GM21717 (cell line): ENCODE measurements at regions not wholly inside any gene's neighbourhood (a gene's known extent, or its start where the extent isn't known, plus 50 kb on each side); places are given as distances from the start of the nearest gene placed in this dataset.
A peak's percentile ranks its signal among the peaks of the same experiment; 100 is the strongest.

Source experiments
- ATAC-seq: cut with Tn5 transposase; IDR thresholded peaks from one replicate; pipeline ENCODE4 v1.9.1; 2021; ENCODE audit warnings: mild to moderate bottlenecking, moderate library complexity; ENCODE audit not compliant: unreplicated experiment

DNA sequence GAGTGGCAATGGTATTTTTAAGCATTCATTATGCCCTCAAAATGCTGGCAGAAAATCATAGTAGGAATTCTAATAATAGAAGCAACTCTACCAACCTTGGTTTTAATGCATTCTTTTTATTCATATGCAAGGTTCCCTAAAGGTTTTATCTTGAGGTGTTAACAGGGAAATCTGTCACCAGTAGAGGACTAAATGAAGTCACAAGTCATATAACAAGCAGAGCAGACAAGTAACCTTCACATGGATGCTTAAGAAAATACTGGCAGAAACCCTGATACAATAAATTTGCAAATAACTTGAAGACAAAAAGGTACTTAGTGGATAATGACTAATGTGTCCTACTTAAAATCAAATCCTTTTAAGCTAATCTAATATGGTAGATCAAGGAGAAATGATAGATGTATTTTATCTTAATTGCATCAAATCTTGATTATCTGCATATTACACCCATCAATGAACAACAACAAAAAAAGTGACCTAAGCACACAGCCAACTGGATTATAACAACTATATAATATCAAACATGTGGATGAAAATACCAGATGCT is 73.3 kb downstream of the RFC3 start:
- ATAC-seq = no peak

DNA sequence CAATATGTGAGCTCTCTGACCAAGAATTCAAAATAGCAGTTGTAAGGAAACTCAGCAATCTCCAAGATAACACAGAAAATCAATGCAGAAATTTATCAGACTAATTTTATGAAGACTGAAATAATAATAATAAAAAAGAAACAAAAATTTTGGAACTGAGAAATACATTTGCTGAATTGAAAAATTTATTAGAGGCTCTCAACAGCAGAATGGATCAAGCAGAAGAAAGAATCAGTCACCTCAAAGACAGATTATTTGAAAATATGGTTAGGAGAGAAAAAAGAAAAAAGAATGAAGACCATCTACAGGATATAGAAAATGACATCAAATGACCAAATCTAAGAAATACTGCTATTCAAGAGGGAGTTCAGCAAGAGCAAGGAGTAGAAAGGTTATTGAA is 75.6 kb downstream of the RFC3 start:
- ATAC-seq = no peak

DNA sequence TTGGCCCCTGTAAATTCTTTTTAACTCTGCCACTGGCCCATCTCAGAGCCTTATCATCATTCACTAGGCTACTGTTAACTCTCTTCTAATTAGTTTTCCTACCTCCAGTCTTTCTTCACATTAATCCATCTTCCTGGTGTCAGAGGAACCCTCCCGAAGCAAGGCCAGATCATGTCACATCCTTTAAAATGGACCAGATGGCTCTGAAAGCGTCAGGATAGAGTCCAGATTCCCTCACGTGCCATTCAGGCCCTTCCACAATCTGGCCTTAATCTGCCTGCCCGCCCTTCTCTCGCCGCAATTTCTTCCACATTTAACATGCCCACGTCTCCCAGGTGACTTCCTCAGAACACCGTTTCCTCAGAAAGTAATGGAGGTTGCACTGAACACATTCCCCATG is 86.5 kb downstream of the RFC3 start:
- ATAC-seq = no peak

DNA sequence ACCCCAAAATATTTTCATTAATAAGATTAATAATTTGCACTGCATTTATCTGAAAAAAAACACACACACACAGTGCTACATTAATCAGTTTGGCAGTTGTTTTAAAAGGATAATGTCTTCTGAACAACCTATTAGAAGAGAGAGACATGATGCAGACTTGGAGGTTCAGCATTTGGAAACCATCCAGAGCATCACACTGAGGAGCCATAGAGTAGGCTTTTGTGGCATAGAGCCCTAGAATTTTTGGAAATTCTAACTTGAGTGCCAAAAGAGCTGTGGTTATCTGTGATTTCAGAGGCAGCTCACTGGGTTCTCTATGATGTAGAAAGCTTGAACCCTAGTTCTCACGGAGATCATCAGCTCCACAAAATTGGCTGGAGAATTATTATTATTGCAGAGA is 90.2 kb downstream of the RFC3 start:
- ATAC-seq = no peak

DNA sequence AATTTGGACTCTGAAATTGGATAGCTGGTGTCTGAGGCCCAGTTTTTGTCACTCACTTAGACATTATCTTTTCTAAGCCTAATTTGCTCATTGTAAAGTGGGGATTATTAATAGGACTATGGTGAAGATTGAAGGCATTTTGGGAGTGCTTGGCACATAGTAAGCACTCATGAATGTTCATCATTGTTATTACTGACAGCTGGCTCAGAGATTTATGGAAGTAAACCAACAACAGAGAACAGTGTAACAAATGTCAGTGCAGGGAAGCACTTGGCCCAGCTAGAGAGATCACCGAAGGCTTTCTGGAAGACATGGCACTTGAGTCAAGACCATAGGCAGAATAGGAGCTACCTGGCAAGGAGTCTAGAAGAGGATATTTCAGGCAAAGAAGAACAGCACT is 92.3 kb downstream of the RFC3 start:
- ATAC-seq = no peak

DNA sequence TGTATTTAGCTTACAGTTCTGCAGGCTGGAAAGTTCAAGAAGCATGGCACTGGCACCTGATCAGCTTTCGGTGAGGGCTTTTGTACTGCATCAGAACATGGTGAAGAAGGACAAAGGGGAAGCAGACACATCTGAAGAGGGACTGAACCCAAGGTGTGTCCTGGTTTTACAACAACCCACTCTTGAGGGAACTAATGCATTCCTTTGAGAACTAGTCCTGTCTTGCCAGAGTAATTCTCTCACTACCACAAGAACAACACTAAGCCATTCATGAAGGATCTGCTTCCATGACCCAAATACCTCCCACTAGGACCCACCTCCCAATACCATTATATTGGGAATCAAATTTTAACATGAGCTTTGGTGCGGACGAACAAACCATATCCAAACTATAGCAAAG is 93.6 kb downstream of the RFC3 start:
- ATAC-seq = no peak

DNA sequence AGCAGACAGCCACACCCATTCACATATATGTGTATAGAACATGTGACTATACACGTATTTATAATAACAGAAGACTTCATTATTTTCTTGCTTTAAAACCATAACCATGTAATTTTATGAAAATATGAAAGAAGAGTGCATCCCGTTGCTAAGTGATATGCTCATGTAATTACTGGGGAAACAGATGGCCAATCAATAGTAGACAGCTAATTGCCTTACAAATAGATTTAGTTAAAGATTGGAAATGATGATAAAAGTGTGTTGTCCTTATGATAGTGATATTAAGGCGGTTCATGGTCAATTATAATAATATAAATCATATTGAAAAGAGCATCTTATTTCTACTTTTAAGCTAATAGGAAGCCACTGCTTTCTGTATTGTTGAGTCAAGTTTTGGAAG is 95.9 kb downstream of the RFC3 start:
- ATAC-seq = no peak

DNA sequence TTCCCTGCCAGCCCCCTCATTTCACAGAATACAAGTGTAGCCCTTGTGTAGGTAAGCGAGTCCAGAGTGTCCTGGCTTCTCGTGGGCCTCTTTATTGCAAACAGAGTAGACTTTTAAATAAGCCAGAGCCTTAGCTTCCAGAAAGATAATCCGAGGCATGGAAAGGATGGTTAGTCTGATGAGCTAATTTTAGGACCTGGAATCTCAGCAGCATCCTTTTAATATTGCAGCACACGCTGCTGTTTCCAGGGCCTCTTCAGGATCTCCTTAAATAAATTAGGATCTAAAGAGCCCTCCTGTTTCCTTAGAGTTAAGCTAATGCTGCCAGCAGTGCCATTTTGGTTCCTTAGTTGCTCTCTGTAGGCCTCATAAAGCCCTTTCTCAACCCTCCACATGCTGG is 99.2 kb downstream of the RFC3 start:
- no peak for ATAC-seq

DNA sequence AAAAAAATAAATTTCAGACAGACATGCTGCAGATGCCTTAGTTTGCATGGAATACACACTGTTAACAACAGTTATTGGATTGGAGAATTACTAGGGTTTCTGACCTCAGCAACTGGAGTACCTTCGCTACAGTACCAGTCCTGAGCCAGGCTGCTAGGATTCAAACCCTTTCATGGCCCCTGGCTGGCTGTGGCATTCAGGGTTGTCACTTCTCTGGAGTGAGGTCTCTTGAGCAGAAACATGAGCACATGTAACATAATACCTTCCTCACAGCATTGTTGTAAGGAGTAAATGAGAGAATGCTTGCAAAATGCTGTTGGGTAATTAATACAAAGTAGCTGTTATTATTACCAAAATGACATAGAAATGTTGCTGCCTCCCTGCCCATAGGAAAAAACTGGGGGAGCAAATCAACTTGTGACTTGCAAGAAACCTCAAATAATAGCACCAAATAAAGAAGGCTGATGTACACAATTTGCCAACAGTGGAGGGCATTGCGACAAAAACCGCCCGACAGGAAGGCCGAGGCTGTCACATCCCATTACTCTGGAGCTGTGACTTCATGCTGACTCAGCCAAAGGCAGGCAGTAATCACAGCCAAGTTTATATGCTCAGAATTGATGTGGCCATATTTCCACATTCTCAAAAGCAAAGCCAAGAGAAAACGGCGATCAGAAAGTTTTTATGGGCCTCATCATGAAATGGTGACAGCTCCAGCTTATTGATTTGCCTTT is 100.4 kb downstream of the RFC3 start:
- no peak for ATAC-seq

DNA sequence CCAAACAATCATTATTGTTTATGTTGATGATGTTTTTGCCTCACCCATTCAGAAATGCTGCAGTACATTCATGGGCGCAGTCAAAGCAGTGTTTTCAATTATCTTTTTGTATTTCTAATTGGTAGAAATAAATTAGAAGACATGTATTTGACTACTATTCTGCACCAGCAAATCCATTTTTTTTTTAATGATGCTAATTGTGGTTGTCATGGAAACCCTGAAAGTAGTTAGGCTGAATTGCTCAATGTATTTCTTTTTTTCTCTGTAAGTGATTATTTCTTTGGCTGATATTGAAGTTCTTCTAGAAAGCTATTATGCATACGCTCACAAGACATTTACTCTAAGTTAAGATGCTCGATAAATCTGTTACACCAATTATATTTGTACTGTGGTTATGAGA is 101.2 kb downstream of the RFC3 start:
- ATAC-seq = no peak

DNA sequence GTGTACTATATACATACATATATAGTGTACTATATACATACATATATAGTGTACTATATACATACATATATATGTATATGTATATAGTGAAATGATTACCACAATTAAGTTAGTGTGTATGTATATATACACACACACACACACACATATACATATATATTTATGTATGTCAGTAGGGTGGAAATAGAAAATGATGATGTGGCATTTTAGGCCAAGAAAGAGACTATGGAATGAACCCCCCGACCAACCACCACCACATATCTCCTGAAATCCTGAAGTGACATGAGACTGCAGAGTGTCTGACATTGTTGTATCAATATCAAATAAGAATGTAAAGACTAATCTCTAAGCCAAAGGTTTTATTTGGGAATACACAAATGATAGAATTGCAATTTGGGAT is 107.6 kb downstream of the RFC3 start:
- ATAC-seq = no peak

DNA sequence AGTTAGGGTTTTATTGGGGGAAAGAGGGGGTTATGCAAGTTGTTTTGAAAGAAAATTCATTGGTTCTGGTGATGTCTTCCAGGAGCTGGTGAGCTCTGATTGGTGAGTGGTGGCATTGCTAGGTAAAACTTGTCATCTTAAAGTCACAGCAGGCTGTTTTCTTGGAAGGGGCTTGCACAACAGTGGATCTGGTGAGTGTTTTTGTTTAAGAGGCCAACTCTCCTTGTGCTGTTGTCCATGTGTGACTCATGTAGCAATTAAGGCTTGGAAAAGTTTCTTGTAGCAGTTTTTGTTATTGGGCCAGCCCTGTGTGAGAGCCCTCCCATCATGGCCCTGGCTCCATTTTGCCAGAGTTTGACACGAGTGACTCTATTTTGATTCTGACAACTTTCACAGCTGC is 109.4 kb downstream of the RFC3 start:
- no peak for ATAC-seq

DNA sequence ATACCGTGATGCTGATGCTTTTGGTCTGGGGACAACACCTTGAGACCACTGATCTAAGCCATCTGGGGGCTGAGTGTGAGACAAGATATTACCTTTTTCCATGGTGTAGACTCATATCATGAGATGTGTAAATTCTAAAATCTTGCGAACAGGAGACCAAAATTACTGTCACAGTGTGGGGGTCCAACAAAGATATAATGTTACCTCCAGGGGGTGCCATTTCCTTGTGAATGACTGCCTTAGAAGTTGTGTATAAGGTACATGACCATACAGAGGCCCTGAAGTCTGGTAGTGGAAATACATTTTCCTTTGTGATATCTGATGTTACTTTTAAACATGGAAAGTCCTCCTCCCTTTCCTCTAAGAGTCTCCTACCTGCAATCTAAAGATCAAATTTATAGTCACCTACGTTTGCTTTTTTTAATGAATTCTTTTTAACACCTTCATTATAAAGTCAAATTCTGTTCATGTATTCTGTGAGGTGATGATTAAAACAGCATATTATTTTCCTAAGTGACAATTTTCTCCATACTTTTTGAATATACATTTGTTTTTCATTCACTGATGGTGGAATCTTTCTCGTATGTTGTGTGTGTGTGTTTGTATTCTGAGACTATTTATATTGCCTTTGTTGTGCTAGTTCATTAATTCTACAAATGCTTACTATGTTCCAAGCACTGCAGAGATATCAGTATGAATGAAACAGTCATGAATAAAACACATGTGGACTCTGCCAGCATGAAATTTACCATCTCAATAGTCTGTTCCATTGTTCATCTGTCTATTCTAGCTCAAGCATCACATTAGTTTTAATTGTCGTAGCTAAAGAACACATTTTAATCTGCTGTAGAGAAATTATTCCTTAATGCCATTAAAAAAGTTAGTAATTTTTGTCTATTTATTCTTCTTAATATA is 113.7 kb downstream of the RFC3 start:
- peak; percentile 61 for ATAC-seq

DNA sequence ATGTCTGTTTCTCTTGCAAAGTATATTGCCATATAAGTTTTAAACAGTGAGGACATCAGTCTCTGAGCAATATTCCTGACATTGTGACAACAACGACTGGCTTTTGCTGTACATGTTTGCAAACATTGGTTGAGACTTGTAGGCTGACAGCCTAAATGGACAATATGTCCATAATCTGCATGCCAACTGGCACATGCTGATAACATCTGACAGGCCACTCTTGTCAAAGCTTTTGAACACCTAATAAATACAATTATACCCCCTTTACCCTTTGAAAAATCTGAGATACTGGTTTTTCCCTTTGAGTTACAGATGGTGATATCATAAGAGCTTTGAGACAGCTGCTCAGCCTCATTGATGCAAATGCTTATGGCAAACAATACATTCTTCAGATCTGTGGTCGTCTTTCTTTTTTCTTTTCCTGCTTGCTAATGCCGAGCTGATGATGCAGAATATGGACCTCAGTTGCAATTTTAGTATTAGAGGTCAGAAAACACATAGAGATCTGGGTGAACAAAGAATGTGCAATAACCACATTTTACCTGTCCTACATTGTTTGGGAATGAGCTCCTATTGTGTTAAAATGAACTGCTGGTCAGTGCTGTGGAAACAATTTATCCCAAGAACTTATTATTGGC is 114.9 kb downstream of the RFC3 start:
- no peak for ATAC-seq

DNA sequence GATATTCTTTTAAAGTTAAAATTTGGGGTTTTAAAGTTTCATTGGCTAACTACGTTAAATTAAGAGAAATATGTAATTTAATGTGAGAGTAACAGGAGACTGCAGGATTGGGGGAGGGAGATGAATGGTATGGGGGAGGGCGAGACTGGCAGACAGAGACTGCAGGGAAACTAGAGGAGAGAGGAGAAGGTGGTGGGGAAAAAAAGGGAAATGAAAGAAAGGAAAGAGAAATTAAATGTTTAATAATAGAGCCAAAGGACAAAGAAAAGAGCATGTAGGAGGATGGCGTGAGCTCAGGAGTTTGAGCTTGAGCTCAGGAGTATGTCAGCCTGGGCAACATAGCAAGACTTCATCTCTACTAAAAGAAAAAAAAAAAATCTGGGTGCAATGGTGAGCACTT is 115.9 kb downstream of the RFC3 start:
- ATAC-seq = no peak

DNA sequence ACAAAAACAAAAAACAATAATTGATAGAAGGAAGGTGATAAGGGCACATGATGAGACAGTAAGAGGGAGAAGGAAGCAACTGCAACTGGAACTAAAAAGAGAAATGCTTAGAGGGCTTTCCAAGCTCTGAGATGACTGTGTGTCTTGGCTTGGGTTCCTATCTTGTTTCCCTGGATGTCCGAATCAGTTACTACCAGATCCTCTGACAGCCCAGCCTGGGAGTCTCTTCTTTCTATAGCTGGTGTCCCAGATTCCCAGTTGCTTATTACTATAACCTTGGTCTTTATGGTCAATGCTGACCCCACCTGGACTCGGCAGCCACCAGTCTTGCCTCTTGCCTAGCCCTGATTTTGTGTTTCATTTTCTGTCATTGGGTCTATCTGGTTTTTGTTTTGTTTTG is 116.4 kb downstream of the RFC3 start:
- ATAC-seq = no peak

DNA sequence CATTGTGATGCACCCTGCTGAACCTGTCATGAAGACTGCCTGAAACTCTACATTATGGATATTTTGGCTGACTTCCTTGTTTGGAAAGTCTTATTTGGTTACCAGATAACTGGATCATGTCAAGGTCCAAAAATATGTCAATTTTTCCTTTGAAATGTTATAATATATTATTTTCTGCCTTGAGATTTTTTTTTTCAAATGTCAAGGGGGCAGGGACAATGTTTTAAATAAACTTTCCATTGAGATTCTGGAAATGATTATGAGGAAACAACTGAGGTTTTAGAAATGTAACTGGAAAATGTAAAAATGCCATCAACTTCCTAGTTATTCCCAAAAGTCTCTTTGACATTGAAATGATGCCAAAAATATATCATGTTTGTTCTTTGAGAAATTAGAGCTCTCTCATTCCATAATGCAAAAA is 117.0 kb downstream of the RFC3 start:
- ATAC-seq = no peak

DNA sequence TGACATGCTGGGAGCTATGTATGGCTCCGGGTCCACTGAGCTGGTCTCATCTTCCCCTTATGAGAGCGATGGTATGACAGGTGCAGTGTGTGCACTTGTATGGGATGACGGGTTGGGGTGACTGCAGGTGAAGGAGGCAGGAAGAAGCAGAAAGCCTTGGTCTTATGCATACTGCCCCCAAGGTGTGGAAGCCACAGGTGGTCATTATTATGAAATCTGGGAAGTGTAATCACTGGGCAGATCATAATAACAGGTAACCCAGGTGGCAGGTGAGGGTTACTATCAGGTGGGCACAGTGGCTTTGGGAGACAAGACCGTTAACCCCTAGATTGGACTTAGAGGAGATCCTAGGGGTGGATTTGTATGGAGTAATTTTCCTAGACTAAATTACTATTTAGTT is 118.0 kb downstream of the RFC3 start:
- ATAC-seq = no peak

DNA sequence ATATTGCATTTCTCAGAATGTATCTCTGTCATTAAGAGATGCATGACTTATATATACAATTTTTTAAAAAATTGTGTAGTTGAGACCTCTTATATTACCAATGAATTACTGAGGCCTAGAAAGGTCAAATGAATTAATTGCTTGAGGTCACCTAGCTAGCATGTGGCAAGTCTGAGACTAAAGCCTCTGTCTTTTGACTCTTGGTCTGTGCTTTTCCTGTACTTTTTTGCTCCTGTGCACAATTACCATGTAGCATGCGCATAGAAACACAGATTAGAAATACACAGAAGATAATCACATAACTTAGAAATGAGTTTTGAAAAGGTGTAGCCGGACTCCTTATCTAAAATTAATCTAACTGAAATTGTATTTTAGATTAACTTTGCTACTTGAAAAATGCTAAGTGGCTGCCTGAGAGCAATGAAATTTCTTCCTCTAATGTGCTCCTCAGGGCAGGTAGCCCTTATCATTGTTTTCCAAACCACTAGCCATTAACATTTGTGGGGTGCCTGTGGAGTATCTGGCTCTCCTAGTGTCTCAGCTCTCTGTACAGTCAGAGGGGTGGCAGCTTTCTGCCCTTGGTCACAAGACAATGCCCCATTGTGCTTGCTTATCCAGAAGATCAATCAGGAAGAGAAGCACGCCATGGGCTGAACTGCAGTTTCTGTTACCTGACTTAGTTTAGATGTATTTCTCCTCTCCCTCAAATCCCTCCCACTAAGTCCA is 119.6 kb downstream of the RFC3 start:
- ATAC-seq = no peak

DNA sequence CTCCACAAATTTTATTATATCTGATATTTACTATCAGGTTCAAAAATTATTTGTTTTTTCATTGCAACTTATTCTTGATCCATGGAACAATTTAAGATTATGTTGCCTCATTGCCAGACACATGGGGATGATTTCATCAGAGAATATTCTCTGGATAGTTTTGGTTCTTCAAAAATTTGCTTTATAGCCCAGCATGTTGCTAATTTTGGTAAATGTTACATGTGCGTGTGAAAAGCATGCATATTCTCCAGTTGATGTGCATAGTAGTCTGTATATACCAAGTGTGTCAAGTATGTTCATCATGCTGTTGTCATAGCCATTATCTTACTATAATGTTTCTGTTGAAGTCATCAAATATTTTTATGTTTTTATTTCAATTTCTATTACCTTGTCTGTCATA is 122.3 kb downstream of the RFC3 start:
- ATAC-seq = no peak

DNA sequence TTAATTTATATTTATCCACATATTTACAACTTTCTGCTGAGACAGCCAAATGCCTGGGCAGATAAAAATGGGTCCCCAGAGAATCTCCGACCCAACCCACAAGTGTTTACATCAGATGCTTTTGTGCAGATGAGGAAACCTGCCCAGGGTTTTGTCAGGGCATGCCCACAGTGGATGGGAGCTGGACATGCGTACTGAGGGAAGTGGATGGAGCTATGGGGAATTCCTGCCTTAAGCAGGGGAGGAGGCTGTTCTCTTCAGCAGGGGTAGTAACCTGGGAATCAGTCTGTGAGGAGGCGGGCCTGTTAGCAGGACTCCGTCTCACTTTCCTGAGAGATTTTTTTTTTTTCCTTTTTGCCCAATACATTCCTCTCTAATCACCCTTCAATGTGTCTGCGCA is 122.9 kb downstream of the RFC3 start:
- ATAC-seq = no peak
